ENCODE measurements at regions not wholly inside any gene's neighbourhood (a gene's known extent, or its start where the extent isn't known, plus 50 kb on each side); places are given as distances from the start of the nearest gene placed in this dataset.

- CTCF ChIA-PET: no interaction called here
Observed at GRCh38 chr16:80362816-80363215, 178.0 kb upstream of the DYNLRB2 start.

More at GRCh38 chr16:80362816-80363215, 178.0 kb upstream of the DYNLRB2 start:
- H3K79me2 ChIP-seq (ENCODE audit: control insufficient read depth, insufficient read depth, low read length): no peaks in the 10 kb centered on the region
- H3K27ac ChIP-seq (ENCODE audit: insufficient read depth, low read depth, low read length): no peak overlapping the region
- FAIRE-seq (no peak), DNase-seq (ENCODE audit: low read depth, low spot score) (no peak)
- no peak overlapping the region for H3K9ac ChIP-seq (replicated peaks; ENCODE audit: extremely low read depth, insufficient read depth, low read length)
- no peaks in the 10 kb centered on the region for H3K27me3 ChIP-seq (ENCODE audit: control insufficient read depth in 2 of 2, insufficient read depth in 2 of 2, low read length in 2 of 2)
- H2AFZ ChIP-seq (ENCODE audit: low read depth, low read length): no peak overlapping the region
- no peaks in the 10 kb centered on the region for H3K9me1 ChIP-seq (replicated peaks; ENCODE audit: control insufficient read depth, extremely low read depth, insufficient read depth, low read length)
- no peaks in the 10 kb centered on the region for H3K4me1 ChIP-seq (ENCODE audit: control insufficient read depth, extremely low read depth, insufficient read depth, low read length)
- dilution Hi-C loops (cut with MboI; ENCODE audit: extremely low pct_ligation_motif_present, low sequenced_read_pairs): no loop called here
- no TSS peak for BruUV-seq (replicated peaks)
- no peaks in the 10 kb centered on the region for H4K20me1 ChIP-seq (replicated peaks; ENCODE audit: control insufficient read depth, extremely low read depth, insufficient read depth, low read length)
- no peaks in the 10 kb centered on the region for H3K9me3 ChIP-seq (replicated peaks; ENCODE audit: control insufficient read depth, insufficient read depth, low read length)
- POLR2A ChIA-PET: no interaction called here
- H3K4me2 ChIP-seq (ENCODE audit: insufficient read depth, low read length): no peak overlapping the region
- intact Hi-C loops (cut with micrococcal nuclease): no loop called here
- no peak overlapping the region for H3K4me3 ChIP-seq (replicated peaks in 1 of 3; ENCODE audit: insufficient read depth in 1 of 3, low read depth in 1 of 3, low read length in 3 of 3)
- TF ChIP-seq MYC (IDR thresholded peaks at IDR 0.05; ENCODE audit: low read depth, low read length): no peak
- no peak for TF ChIP-seq MAX (IDR thresholded peaks at IDR 0.05; ENCODE audit: insufficient read depth, insufficient read length)
- no peak for TF ChIP-seq CTCF (IDR thresholded peaks at IDR 0.05; ENCODE audit: extremely low read depth in 1 of 2, insufficient read depth in 1 of 2, low read depth in 1 of 2, low read length in 2 of 2)
- no peak for TF ChIP-seq EZH2 (IDR thresholded peaks at IDR 0.05; ENCODE audit: borderline replicate concordance, low read depth, low read length, severe bottlenecking)
- no peak for TF ChIP-seq JUN (IDR thresholded peaks at IDR 0.05; ENCODE audit: borderline replicate concordance, insufficient read depth, insufficient read length, low read depth)
- no peak for TF ChIP-seq POLR2AphosphoS5 (IDR thresholded peaks at IDR 0.05; ENCODE audit: insufficient read depth, low read depth, low read length)
- TF ChIP-seq FOS (IDR thresholded peaks at IDR 0.05; ENCODE audit: borderline replicate concordance, insufficient read depth, low read length): no peak
- TF ChIP-seq POLR2A (IDR thresholded peaks at IDR 0.05; ENCODE audit: low read depth, low read length): no peak
- no peak for TF ChIP-seq GATA2 (IDR thresholded peaks at IDR 0.05; ENCODE audit: insufficient read depth, insufficient read length, low read depth, low read length)
- H3K36me3 ChIP-seq (ENCODE audit: control insufficient read depth in 2 of 2, extremely low read depth in 1 of 2, insufficient read depth in 2 of 2, low read length in 2 of 2): no peaks in the 10 kb centered on the region

Data from endothelial cell of umbilical vein (primary cell).